ENCODE measurements at regions not wholly inside any gene's neighbourhood (a gene's known extent, or its start where the extent isn't known, plus 50 kb on each side); places are given as distances from the start of the nearest gene placed in this dataset.

DNA sequence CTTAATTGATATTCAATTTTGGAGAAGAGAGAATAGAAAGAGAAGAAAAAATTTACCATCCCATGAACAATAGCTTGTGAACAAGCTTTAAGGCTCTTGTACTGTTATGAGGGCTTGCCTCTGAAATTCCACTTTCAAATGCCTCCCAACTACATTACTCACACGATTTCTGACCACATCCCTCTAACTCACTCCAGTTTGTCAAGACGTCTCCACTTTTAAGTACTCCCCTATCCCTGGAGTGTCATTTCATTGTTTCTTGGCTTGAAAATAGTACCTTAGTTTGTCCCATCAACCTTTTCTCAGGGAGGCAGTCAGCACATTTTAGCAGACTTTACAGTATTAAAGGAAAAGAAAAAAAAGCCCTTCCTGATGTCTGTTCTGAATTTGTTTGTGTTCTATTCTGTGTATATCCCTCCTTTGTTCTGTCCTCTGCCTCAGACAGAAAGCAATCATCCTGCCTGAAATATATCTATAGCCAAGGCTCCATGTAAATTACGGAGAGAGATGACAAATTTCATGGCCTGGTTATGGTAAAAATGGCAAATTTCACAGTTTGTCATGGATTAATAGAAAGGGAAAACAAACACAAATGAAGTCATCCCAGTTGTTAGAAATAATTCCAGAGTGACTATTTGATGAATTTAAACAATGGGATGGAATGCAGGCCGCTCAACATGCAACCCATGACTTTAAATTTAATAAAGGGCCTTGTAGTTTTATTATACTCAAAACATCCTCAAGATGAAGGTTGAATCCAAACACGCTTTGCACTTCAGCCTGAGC, 228.8 kb downstream of the ETAA1 start:
- DNase-seq (no peak), ATAC-seq (replicated peaks) (no peak)
- H3K27me3 Mint-ChIP-seq: no peaks in the 10 kb centered on the region
- no peak overlapping the region for H3K27ac Mint-ChIP-seq
- no peak overlapping the region for H3K4me3 Mint-ChIP-seq
- H3K4me1 Mint-ChIP-seq (ENCODE audit: low read depth in 2 of 2): no peaks in the 10 kb centered on the region
- peaks cover 0 to 7% of the 10 kb centered on the region in 2 donors for H3K9me3 Mint-ChIP-seq
- H3K36me3 Mint-ChIP-seq (ENCODE audit: insufficient read depth): no peaks in the 10 kb centered on the region

DNA sequence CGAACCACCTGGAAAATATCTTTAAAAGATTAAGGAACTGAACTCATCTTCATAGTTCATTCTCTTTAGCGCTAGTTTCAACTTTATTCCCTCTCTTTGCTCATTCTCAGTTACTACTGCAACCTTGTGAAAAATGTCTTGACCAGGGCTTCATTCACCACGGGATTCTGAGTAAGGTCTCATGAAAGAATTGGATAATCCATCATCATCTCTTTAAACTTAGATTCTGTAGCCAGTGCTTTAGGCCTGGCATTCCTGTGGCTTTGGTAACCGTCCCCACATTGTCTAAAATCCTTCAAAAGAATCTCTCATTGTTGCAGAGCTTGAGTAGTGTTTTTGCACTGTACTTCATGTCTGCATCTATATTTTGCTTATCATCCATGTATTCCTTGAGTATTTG, 229.5 kb downstream of the ETAA1 start:
- DNase-seq (no peak), ATAC-seq (replicated peaks) (no peak)
- no peaks in the 10 kb centered on the region for H3K36me3 Mint-ChIP-seq (ENCODE audit: insufficient read depth)
- H3K4me1 Mint-ChIP-seq (ENCODE audit: low read depth in 2 of 2): no peaks in the 10 kb centered on the region
- no peak overlapping the region for H3K27ac Mint-ChIP-seq
- no peaks in the 10 kb centered on the region for H3K27me3 Mint-ChIP-seq
- H3K4me3 Mint-ChIP-seq: no peak overlapping the region
- H3K9me3 Mint-ChIP-seq: peaks cover 0 to 7% of the 10 kb centered on the region in 2 donors

DNA sequence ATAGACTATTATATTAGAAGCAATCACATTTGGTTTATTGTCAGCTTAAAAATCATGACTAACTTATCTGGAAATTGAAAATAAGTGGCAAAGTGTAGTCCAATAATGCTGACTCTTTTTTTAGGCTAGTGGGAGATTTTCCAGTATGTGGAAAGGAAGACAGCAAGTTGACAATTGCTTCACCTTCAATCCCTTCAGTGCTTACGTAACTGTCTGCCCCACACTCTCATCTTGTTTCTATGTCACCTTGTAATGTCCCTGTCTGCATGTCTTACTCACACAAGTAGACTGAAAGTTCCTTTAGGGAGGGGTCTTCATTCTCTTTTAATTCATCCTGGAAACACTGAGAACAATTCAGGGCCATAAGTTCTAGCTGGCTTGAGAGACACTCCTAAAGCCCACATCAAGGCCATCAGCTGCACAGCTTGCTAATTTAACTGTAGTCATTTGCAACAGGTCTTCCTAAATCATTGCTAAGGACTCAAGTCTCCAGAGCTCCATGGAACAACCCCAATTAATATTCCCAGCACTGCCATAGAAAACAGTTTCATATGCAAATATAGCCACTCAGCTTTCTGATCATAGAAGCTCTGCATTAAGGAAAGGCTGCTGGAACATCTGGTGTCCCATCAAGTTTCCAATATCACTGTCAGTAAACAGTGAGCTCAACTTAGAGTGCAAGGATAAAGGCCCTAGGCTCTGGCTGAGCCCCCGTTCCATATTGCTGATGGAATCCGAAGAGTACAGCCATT, 230.5 kb downstream of the ETAA1 start:
- DNase-seq (no peak), ATAC-seq (replicated peaks) (no peak)
- H3K4me3 Mint-ChIP-seq: no peak overlapping the region
- no peaks in the 10 kb centered on the region for H3K27me3 Mint-ChIP-seq
- H3K4me1 Mint-ChIP-seq (ENCODE audit: low read depth in 2 of 2): no peaks in the 10 kb centered on the region
- no peak overlapping the region for H3K27ac Mint-ChIP-seq
- H3K36me3 Mint-ChIP-seq (ENCODE audit: insufficient read depth): no peaks in the 10 kb centered on the region
- peaks cover 0 to 7% of the 10 kb centered on the region in 2 donors for H3K9me3 Mint-ChIP-seq

DNA sequence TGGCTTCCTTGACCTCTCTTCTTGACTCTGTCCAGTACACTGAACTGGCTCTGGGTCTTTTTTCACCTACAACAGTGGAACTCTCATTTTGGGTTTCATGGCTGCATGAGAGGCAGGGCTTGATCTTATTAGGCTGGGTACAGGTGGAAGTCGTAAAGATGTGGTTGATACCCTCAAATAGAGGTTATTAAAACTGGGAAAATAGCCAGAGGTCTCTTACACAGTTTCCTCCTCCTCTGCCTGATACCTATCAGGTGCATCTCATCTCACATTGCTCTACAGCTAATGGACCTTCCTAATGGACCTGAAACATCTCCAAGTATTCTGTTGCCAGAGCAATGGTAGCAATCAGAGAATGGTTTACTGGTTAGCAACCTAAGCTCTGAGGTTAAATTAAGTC, 231.8 kb downstream of the ETAA1 start:
- no peak overlapping the region for H3K27ac Mint-ChIP-seq
- H3K4me3 Mint-ChIP-seq: no peak overlapping the region
- H3K27me3 Mint-ChIP-seq: no peaks in the 10 kb centered on the region
- H3K36me3 Mint-ChIP-seq (ENCODE audit: insufficient read depth): no peaks in the 10 kb centered on the region
- ATAC-seq (replicated peaks): no peak
- peaks cover 0 to 7% of the 10 kb centered on the region in 2 donors for H3K9me3 Mint-ChIP-seq
- DNase-seq: no peak
- H3K4me1 Mint-ChIP-seq (ENCODE audit: low read depth in 2 of 2): no peaks in the 10 kb centered on the region

DNA sequence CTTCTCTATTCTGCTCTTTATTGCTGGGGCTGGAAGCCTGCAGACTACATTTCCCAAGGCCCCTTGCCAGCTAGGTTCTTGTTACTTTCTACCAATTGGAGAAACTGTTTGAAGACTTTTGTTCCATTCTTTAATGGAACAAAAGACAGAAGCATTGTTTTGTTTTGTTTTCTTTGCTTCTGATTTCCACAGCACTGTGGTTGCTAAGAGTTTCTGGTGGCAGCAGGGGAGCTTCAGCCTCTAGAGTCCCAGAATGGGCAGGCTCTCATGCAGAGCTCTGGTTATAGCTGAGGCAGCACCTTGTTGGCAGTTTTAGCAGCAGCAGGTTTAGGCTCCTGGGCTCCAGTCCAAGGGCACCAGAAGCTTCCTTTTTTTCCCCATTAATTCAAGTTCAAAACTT, 234.3 kb downstream of the ETAA1 start:
- ATAC-seq (replicated peaks) (no peak), DNase-seq (no peak)
- Mint-ChIP-seq H3K36me3 (ENCODE audit: insufficient read depth) (no peaks in the 10 kb centered on the region), H3K27me3 (no peaks in the 10 kb centered on the region), H3K4me1 (ENCODE audit: low read depth in 2 of 2) (no peaks in the 10 kb centered on the region), H3K9me3 (peaks cover 0 to 3% of the 10 kb centered on the region in 2 donors), H3K27ac (no peak overlapping the region), H3K4me3 (no peak overlapping the region)

DNA sequence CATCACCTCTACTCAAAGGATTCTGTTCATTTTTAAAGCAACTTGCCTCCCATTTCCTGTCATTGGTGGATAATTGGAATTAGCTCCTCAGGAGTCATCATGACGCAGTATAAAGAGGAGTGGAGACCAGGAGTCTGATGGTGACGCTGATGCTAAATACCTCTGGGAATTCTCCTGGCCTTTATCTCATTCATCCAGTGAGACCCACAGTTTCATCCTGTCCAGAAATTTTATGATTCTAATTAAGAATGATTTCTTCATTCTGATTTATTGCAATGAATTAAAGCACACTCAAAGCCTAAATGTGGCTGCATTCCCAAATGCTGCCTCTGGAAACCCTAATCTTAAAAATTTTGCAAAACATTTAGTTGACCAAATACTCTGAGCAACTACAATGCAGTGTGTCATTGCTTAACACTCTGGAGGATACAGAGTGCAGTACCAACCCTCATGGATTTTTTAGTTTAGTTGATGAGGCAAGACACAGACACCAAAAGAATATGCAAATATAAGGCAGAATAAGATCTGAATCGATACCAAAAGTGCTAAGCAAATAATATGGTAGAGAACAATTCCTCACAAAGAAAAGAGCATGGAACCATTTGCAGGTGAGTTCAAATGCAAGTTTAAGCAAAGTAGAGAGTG, 236.2 kb downstream of the ETAA1 start:
- DNase-seq (no peak), ATAC-seq (replicated peaks) (no peak)
- H3K36me3 Mint-ChIP-seq (ENCODE audit: insufficient read depth): no peaks in the 10 kb centered on the region
- no peaks in the 10 kb centered on the region for H3K27me3 Mint-ChIP-seq
- no peak overlapping the region for H3K27ac Mint-ChIP-seq
- no peak overlapping the region for H3K4me3 Mint-ChIP-seq
- H3K4me1 Mint-ChIP-seq (ENCODE audit: low read depth in 2 of 2): no peaks in the 10 kb centered on the region
- H3K9me3 Mint-ChIP-seq: peaks cover 0 to 3% of the 10 kb centered on the region in 2 donors

DNA sequence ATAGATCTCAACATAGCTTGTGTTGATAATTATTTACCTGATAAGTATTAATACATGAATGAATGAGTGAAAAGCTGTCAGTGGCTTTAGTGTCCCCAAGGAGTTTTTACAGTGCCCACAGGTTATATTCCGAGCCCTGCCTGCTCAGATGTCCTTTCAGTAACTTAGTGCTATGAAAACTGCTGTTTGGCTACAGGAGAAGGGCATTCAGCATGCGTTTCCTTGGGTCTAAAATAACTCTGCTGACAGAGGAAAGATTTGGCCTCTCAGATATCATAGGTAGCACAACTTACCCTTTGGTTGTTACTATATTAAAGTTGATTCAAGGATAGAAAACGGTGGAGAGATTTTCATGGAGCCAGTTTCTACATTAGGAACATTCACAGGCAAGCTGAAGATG, 241.0 kb downstream of the ETAA1 start:
- Mint-ChIP-seq H3K27me3 (peaks cover 0 to 5% of the 10 kb centered on the region in 2 donors), H3K4me3 (no peak overlapping the region), H3K4me1 (ENCODE audit: low read depth in 2 of 2) (no peaks in the 10 kb centered on the region), H3K36me3 (ENCODE audit: insufficient read depth) (no peaks in the 10 kb centered on the region), H3K27ac (no peak overlapping the region), H3K9me3 (peaks cover 0 to 2% of the 10 kb centered on the region in 2 donors)
- no peak for ATAC-seq (replicated peaks)
- no peak for DNase-seq

DNA sequence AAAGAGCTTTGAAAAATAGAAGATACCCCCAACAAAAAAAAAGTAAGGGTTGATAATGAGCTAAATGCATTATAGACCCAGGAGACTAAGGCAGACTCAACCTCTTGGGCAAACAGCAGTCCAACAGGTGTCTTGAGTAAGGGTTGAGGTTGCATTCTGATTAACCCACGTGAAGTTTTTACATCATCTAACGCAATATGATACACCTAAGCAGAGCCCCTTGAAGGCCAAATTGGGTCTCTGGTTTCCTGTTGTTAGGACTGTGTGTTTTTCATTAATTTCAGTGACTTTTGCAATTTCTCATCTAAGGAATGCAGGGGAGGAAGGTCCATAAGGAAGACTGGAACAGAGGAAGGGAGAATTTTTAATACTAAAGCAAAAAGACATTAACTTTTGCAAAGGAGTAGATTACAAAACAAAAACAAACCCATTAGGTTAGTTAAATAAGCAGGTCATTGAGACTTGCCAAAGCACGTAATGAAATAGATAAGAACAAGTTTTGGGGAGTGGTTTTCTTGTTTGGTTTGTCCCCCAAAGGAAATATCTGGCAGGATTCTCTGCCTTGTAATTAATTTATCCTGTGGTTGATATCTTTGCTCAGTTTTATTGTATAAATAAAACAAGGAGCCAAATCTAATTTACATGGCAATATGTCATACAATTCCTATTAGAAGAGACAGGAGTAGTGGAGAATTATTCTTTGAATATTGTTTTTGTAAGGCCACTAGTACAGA, 244.3 kb downstream of the ETAA1 start:
- ATAC-seq (replicated peaks): no peak
- no peak overlapping the region for H3K27ac Mint-ChIP-seq
- H3K27me3 Mint-ChIP-seq: peaks cover 0 to 5% of the 10 kb centered on the region in 2 donors
- H3K36me3 Mint-ChIP-seq (ENCODE audit: insufficient read depth): no peaks in the 10 kb centered on the region
- DNase-seq: no peak
- peaks cover 0 to 6% of the 10 kb centered on the region in 2 donors for H3K9me3 Mint-ChIP-seq
- no peak overlapping the region for H3K4me3 Mint-ChIP-seq
- H3K4me1 Mint-ChIP-seq (ENCODE audit: low read depth in 2 of 2): no peaks in the 10 kb centered on the region

DNA sequence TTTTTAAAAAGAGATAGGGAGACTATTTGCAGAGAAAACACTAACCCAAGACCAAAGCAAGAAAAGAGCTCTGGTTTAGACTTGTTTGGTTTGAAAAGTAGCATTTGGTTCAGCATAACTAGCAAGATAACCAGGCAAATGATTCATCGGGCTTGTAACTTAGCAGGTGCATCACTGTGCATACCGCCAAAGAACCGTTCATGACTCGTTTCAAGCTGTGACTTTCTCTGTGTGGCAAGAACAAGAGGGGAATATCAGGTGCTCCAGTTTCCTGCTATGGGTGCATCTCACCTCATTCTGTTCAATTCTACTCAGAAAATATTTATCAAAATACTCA, 244.9 kb downstream of the ETAA1 start:
- Mint-ChIP-seq H3K4me1 (ENCODE audit: low read depth in 2 of 2) (no peaks in the 10 kb centered on the region), H3K4me3 (no peak overlapping the region), H3K36me3 (ENCODE audit: insufficient read depth) (no peaks in the 10 kb centered on the region)

DNA sequence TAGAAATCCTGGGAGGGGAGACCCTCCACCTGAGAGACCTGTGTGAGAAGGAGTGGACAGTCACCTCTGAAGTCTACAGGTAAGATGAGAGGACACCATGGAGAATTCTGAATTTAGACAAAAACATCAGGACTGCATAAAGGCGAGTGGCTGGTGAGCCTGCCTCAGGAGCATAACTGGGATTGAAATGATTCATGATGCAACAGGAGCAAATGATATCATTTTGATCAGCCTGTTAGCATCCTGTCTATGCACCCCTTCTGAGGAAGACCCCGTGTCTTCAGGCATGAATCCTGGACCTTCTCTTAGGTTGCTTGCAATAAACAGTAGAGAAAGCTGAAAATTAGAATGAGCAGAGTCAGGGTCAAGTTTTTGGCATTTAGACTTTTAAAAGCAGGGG, 245.8 kb downstream of the ETAA1 start:
- Mint-ChIP-seq H3K9me3 (peaks cover 0 to 6% of the 10 kb centered on the region in 2 donors), H3K27ac (no peak overlapping the region), H3K4me3 (no peak overlapping the region)

More for the DNA sequence above, 244.9 kb downstream of the ETAA1 start:
- ATAC-seq (replicated peaks): no peak
- no peak for DNase-seq
- H3K9me3 Mint-ChIP-seq: peaks cover 0 to 6% of the 10 kb centered on the region in 2 donors
- H3K27me3 Mint-ChIP-seq: peaks cover 0 to 5% of the 10 kb centered on the region in 2 donors
- no peak overlapping the region for H3K27ac Mint-ChIP-seq

DNA sequence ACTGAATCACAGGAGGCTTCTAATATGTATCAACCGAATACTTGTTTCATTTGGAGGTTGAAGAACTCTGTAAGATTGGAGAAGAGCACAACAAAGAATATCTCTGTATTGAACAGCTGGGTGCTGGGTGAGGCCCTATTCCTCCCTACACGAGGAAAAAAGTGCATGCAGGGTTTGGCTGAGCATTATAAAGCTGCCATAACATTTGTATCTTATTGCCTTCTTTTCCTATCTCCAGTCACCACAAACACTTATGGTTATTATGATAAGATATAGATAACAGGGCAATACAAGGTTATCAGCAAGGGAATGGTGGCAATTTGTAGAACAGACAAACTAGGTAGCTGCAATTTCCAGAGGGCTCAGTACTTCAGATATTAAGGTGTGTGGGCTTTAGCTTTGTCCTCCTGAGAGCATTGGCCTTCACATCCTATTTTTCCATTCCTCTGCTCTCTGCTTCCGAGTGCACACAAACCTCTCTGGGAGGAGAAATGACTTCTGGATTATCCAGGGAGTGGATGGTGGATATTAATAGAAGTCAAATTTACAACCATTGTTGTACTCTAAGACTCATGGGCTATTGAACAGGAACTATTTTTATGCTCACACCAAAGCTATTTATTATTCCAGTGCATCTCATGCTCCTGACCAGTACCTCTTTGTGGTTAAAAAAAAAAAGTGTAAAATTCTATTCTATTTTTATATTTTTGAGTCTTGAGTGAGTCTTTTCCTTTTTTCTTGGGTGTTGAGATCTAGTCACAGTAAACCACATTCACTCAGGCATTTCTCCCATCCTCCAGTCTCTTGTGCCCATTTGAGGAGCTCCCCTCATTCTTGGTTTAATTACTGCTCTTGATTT, 248.4 kb downstream of the ETAA1 start:
- no peak for ATAC-seq (replicated peaks)
- Mint-ChIP-seq H3K4me3 (no peak overlapping the region), H3K9me3 (peaks cover 0 to 5% of the 10 kb centered on the region in 2 donors), H3K27me3 (no peaks in the 10 kb centered on the region), H3K27ac (no peak overlapping the region), H3K36me3 (ENCODE audit: insufficient read depth) (no peaks in the 10 kb centered on the region), H3K4me1 (ENCODE audit: low read depth in 2 of 2) (no peaks in the 10 kb centered on the region)
- DNase-seq: no peak

More for the DNA sequence above, 245.8 kb downstream of the ETAA1 start:
- DNase-seq (no peak), ATAC-seq (replicated peaks) (no peak)
- Mint-ChIP-seq H3K36me3 (ENCODE audit: insufficient read depth) (no peaks in the 10 kb centered on the region), H3K4me1 (ENCODE audit: low read depth in 2 of 2) (no peaks in the 10 kb centered on the region), H3K27me3 (peaks cover 0 to 5% of the 10 kb centered on the region in 2 donors)

DNA sequence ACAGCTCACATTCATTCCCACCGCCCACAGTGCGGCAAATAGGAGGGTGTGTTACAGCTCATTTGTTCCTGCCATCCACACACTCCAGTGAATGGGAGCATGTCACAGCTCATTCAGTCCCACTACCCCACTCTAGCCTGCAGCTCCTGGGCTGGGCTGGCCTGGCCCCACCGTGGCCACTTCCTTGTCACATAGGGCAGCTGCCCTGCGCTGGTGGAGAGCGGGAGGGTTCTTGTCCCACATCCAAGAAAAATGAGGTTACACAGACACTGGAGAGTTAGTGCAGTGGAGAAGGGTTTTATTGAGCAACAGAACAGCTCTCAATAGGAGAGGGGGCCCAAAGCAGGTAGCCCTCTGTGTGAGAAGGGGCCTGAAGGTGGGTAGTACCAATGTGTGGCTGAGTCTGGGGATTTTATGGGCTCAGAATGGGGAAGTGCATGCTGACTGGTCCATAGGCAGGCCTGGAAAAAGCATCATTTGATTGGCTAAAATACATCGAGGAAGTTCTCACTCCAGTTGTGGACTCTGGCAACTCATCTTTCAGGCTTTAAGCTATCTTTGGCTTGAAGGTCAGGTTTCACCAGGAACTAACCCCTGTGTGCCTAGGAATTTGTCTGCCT, 249.7 kb downstream of the ETAA1 start:
- Mint-ChIP-seq H3K9me3 (peaks cover 0 to 5% of the 10 kb centered on the region in 2 donors), H3K27ac (no peak overlapping the region), H3K27me3 (no peaks in the 10 kb centered on the region), H3K4me1 (ENCODE audit: low read depth in 2 of 2) (no peaks in the 10 kb centered on the region), H3K4me3 (no peak overlapping the region), H3K36me3 (ENCODE audit: insufficient read depth) (no peaks in the 10 kb centered on the region)
- DNase-seq (no peak), ATAC-seq (replicated peaks) (no peak)
